Left ventricle myocardium inferior (tissue), 1 donor: ENCODE measurements at regions not wholly inside any gene's neighbourhood (a gene's known extent, or its start where the extent isn't known, plus 50 kb on each side); places are given as distances from the start of the nearest gene placed in this dataset.

Experiments used
- DNase-seq: peaks from one replicate; pipeline ENCODE4 v3.0.0-alpha.2; 2020
- H3K27ac ChIP-seq: fragments of 200-600 bp; replicated peaks from 2 replicates; pipeline ENCODE4 v1.8.0; 2021
- H3K27me3 ChIP-seq: fragments of 200-600 bp; 2 replicates; pipeline ENCODE4 v1.8.0; 2021; ENCODE audit warnings: low read depth
- H3K36me3 ChIP-seq: fragments of 200-600 bp; 2 replicates; pipeline ENCODE4 v1.8.0; 2021
- H3K4me1 ChIP-seq: fragments of 200-600 bp; 2 replicates; pipeline ENCODE4 v1.8.0; 2021
- H3K4me3 ChIP-seq: fragments of 200-600 bp; 2 replicates; pipeline ENCODE4 v1.8.0; 2021; ENCODE audit warnings: mild to moderate bottlenecking, moderate library complexity
- H3K9me3 ChIP-seq: fragments of 200-600 bp; replicated peaks from 2 replicates; pipeline ENCODE4 v1.8.0; 2021
- intact Hi-C: fragments of 100-400 bp; cut with micrococcal nuclease; formaldehyde crosslinking; loops from one replicate; pipeline ENCODE4 v1.11.0; 2022
- TF ChIP-seq, protein P1 (sequence below): fragments of 200-600 bp; IDR thresholded peaks from 2 replicates; pipeline ENCODE4 v1.8.0; 2021; ENCODE audit warnings: antibody characterized with exemption, mild to moderate bottlenecking, borderline replicate concordance
- donor health status: DM: no; HTN: yes; CAD: no; lungs with severe emphysema.

DNA sequence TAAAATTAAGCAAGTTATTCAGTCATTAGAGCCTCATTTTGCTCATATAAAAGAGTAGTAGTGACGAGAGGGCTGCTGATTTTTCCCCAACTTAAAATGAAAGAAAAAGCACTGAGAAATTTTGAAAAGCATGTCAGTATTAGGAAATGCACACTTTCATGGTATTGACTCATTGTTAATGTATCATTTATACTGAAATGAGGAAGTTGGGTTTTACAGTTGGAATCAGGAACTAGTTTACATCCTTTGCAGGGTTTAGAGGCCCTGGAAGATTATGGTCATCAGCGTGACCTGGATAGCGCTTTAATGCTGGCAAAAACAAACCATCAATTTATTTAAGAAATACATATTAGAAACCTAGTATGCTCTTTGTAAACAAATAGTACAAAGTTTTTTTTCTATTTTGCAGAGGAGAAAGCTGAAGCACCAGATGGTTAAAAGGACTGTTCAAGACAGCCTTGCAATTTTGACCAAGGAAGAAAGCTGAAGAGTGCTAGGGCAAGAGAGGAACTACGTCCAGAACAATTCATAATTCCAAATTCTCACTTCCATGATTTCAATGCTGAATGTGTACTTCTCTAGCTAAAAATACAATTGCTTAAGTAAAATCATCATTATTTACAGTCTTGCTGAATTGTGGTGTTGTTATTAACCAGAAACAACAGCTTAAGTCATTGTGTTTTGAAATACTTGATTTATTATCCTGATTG, 94.8 kb upstream of the SGIP1 start:
- H3K27ac ChIP-seq = no peak overlapping the region
- intact Hi-C loops = no loop called here
- no peak overlapping the region for H3K4me3 ChIP-seq
- no peaks in the 10 kb centered on the region for H3K36me3 ChIP-seq
- DNase-seq = no peak
- H3K27me3 ChIP-seq = no peaks in the 10 kb centered on the region
- H3K4me1 ChIP-seq = peaks cover 8% of the 10 kb centered on the region
- H3K9me3 ChIP-seq = no peaks in the 10 kb centered on the region
- TF ChIP-seq, protein P1, sequence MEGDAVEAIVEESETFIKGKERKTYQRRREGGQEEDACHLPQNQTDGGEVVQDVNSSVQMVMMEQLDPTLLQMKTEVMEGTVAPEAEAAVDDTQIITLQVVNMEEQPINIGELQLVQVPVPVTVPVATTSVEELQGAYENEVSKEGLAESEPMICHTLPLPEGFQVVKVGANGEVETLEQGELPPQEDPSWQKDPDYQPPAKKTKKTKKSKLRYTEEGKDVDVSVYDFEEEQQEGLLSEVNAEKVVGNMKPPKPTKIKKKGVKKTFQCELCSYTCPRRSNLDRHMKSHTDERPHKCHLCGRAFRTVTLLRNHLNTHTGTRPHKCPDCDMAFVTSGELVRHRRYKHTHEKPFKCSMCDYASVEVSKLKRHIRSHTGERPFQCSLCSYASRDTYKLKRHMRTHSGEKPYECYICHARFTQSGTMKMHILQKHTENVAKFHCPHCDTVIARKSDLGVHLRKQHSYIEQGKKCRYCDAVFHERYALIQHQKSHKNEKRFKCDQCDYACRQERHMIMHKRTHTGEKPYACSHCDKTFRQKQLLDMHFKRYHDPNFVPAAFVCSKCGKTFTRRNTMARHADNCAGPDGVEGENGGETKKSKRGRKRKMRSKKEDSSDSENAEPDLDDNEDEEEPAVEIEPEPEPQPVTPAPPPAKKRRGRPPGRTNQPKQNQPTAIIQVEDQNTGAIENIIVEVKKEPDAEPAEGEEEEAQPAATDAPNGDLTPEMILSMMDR = no peak

GRCh38 chr1:66443793-66444192, 90.2 kb upstream of the SGIP1 start:
- no peak for DNase-seq
- intact Hi-C loops = no loop called here
- TF ChIP-seq, protein P1 = no peak

GRCh38 chr1:66444438-66445265, 89.3 kb upstream of the SGIP1 start:
- no peaks in the 10 kb centered on the region for H3K27me3 ChIP-seq
- no peak overlapping the region for H3K27ac ChIP-seq
- TF ChIP-seq, protein P1 = no peak

More at GRCh38 chr1:66443793-66444192, 90.2 kb upstream of the SGIP1 start:
- Histone ChIP-seq H3K27ac (no peak overlapping the region), H3K27me3 (no peaks in the 10 kb centered on the region), H3K4me3 (no peak overlapping the region), H3K36me3 (no peaks in the 10 kb centered on the region), H3K9me3 (no peaks in the 10 kb centered on the region), H3K4me1 (peaks cover 26% of the 10 kb centered on the region)

DNA sequence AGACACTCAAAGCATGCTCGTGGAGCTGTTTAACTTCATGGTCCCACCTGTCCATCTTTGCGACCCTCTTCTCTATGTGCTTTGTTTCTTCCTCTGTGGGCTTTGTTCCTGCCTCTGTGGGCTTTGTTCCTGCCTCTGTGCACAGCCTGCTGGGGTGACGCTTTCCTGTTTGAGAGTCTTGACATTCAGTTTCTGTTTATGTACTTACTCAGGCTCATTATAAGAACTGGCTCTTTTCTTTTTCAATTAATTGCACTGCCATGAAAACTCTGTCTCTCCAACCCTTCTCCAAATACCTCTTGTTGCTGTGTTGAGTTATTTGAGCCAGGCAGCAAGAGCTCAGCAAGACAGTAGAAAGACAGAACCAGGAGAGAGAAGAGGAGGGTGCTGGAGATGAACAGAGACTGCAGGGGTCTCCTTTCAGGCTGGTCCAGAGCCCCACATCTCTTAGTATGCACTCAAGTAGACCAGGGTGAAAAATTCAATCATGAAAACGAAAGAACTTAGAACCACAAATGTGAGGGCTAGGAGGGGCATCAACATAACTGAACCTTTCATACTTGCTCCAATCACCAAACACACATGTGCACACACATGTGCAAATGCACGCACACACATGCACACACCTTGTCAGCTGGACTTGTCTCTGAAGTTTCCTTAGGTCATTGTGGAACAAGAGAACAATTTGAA, 88.3 kb upstream of the SGIP1 start:
- H3K4me3 ChIP-seq = no peak overlapping the region
- TF ChIP-seq, protein P1 = no peak

More at GRCh38 chr1:66444438-66445265, 89.3 kb upstream of the SGIP1 start:
- Histone ChIP-seq H3K4me3 (no peak overlapping the region), H3K9me3 (no peaks in the 10 kb centered on the region), H3K4me1 (peaks cover 34% of the 10 kb centered on the region), H3K36me3 (no peaks in the 10 kb centered on the region)
- no peak for DNase-seq
- intact Hi-C loops = loop anchor here (5.0 kb wide), 1 partner anchor 487 kb away; no protein-coding TSS in a partner anchor

More for the DNA sequence above, 88.3 kb upstream of the SGIP1 start:
- Histone ChIP-seq H3K36me3 (no peaks in the 10 kb centered on the region), H3K27me3 (no peaks in the 10 kb centered on the region), H3K27ac (peak overlapping the region; percentile 68), H3K9me3 (no peaks in the 10 kb centered on the region), H3K4me1 (peaks cover 44% of the 10 kb centered on the region)
- intact Hi-C loops = loop anchor here (2.0 to 5.0 kb wide), 2 partner anchors 193 to 488 kb away; no protein-coding TSS in a partner anchor
- no peak for DNase-seq
